CD8-positive, alpha-beta memory T cell (primary cell): ENCODE measurements at regions not wholly inside any gene's neighbourhood (a gene's known extent, or its start where the extent isn't known, plus 50 kb on each side); places are given as distances from the start of the nearest gene placed in this dataset.
A peak's percentile ranks its signal among the peaks of the same experiment; 100 is the strongest.
"Not testable (repeated sequence)": the region's sequence is repeated elsewhere in the genome, so short reads cannot be mapped to it uniquely, and the experiment has no call there.

Experiments used
- CTCF ChIA-PET: fragments of 350-600 bp; sonication (Branson Sonifier 250); formaldehyde crosslinking; loops from one replicate; lab custom pipeline; 2021; ENCODE audit warnings: antibody characterized with exemption; lab: Charles Lee
- POLR2A ChIA-PET: fragments of 350-600 bp; sonication (Branson Sonifier 250); formaldehyde crosslinking; loops from one replicate; lab custom pipeline; 2021; ENCODE audit warnings: antibody characterized with exemption; lab: Charles Lee
- DNase-seq, 5 donors: peaks; one replicate each; pipeline versions ENCODE4 v3.0.0 to v3.0.0-alpha.2; 2020 to 2022; ENCODE audit warnings: mixed read lengths in 1 of 5
- H3K27ac ChIP-seq: one replicate; pipeline ENCODE4 v1.7.0; 2013; ENCODE audit warnings: low read depth, mild to moderate bottlenecking, low read length, moderate library complexity
- H3K27me3 ChIP-seq: 2 replicates; pipeline ENCODE4 v1.7.0; 2013; ENCODE audit warnings: low read length, mild to moderate bottlenecking; ENCODE audit not compliant: insufficient read depth, poor library complexity, severe bottlenecking
- H3K36me3 ChIP-seq: 2 replicates; pipeline ENCODE4 v1.7.0; 2013; ENCODE audit warnings: mild to moderate bottlenecking, low read length, moderate library complexity; ENCODE audit not compliant: insufficient read depth
- H3K4me1 ChIP-seq: 2 replicates; pipeline ENCODE4 v1.7.0; 2013; ENCODE audit warnings: mild to moderate bottlenecking, low read length, moderate library complexity; ENCODE audit not compliant: insufficient read depth
- H3K4me3 ChIP-seq: 2 replicates; pipeline ENCODE4 v1.7.0; 2013; ENCODE audit warnings: mild to moderate bottlenecking, low read length
- H3K9me3 ChIP-seq: 2 replicates; pipeline ENCODE4 v1.7.0; 2013; ENCODE audit warnings: mild to moderate bottlenecking, low read length
- H3K27ac Mint-ChIP-seq, 8 donors: one replicate each; pipeline ENCODE4 v1.8.0; 2020 to 2021; ENCODE audit warnings: mixed read lengths in 8 of 8, mild to moderate bottlenecking in 6 of 8, inconsistent platforms in 3 of 8, moderate library complexity in 3 of 8
- H3K27me3 Mint-ChIP-seq, 2 donors: one replicate each; pipeline ENCODE4 v1.8.0; 2020 to 2021; ENCODE audit warnings: mixed read lengths in 2 of 2, mild to moderate bottlenecking in 1 of 2, moderate library complexity in 1 of 2
- H3K36me3 Mint-ChIP-seq, 3 donors: one replicate each; pipeline ENCODE4 v1.8.0; 2020 to 2021; ENCODE audit warnings: mixed read lengths in 3 of 3, inconsistent platforms in 1 of 3, mild to moderate bottlenecking in 1 of 3
- H3K4me1 Mint-ChIP-seq, 3 donors: one replicate each; pipeline ENCODE4 v1.8.0; 2020 to 2021; ENCODE audit warnings: mixed read lengths in 3 of 3, inconsistent platforms in 1 of 3, mild to moderate bottlenecking in 1 of 3
- H3K4me3 Mint-ChIP-seq, 7 donors: one replicate each; pipeline ENCODE4 v1.8.0; 2020 to 2021; ENCODE audit warnings: mixed read lengths in 7 of 7, mild to moderate bottlenecking in 6 of 7, moderate library complexity in 4 of 7, inconsistent platforms in 2 of 7
- H3K9me3 Mint-ChIP-seq, 5 donors: one replicate each; pipeline ENCODE4 v1.8.0; 2020 to 2022; ENCODE audit warnings: mixed read lengths in 5 of 5, mild to moderate bottlenecking in 3 of 5, moderate library complexity in 2 of 5, inconsistent platforms in 1 of 5

DNA sequence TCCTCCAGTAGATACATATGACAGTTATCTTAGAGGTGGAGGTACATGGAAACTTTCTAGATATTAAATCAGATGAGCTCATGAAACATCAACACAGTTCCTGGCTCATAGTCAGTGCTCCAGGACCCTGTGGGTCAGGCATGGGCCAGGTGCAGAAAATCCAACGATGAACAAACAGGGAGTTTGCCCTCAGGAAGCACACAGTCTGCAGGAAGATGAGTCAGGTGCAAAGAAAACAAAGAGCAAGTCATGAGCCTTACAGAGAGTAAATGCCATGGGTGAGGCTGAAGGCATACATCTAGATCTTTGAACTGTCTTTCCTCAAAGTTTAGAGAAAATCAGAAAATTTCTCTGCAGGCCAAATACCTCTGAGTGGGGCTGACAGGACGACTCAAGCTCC lies 184.2 kb upstream of the TPM1 start:
- Mint-ChIP-seq H3K27ac (peak overlapping the region in 1 of 8 donors; percentile 26), H3K9me3 (peaks cover 0 to 5% (median 2%) of the 10 kb centered on the region in 5 donors), H3K4me1 (peaks cover 13 to 17% (median 15%) of the 10 kb centered on the region in 3 donors), H3K27me3 (peaks cover 12 to 56% of the 10 kb centered on the region in 2 donors), H3K36me3 (peaks cover 0 to 5% (median 0%) of the 10 kb centered on the region in 3 donors), H3K4me3 (no peak overlapping the region)
- ChIA-PET CTCF (no interaction called here), POLR2A (no interaction called here)
- Histone ChIP-seq H3K36me3 (no peaks in the 10 kb centered on the region), H3K27ac (no peak overlapping the region), H3K4me3 (no peak overlapping the region), H3K9me3 (no peaks in the 10 kb centered on the region), H3K27me3 (peaks cover 7% of the 10 kb centered on the region), H3K4me1 (peaks cover 9% of the 10 kb centered on the region)
- DNase-seq, result no peak

GRCh38 chr15:62862717-62863116 lies 179.8 kb upstream of the TPM1 start:
- CTCF ChIA-PET, result no interaction called here
- Histone ChIP-seq H3K27me3 (peaks cover 7% of the 10 kb centered on the region), H3K9me3 (no peaks in the 10 kb centered on the region), H3K4me1 (peaks cover 2% of the 10 kb centered on the region), H3K4me3 (no peak overlapping the region), H3K27ac (no peak overlapping the region), H3K36me3 (no peaks in the 10 kb centered on the region)
- no peak overlapping the region for H3K4me3 Mint-ChIP-seq
- H3K4me1 Mint-ChIP-seq, result peaks cover 3 to 8% (median 6%) of the 10 kb centered on the region in 3 donors
- no peak for DNase-seq
- peaks cover 0 to 5% (median 2%) of the 10 kb centered on the region in 5 donors for H3K9me3 Mint-ChIP-seq
- peaks cover 0 to 5% (median 0%) of the 10 kb centered on the region in 3 donors for H3K36me3 Mint-ChIP-seq
- H3K27ac Mint-ChIP-seq, result no peak overlapping the region
- POLR2A ChIA-PET, result no interaction called here
- peaks cover 12 to 36% of the 10 kb centered on the region in 2 donors for H3K27me3 Mint-ChIP-seq

GRCh38 chr15:62866366-62866765 lies 176.2 kb upstream of the TPM1 start:
- Histone ChIP-seq H3K27ac (no peak overlapping the region), H3K36me3 (no peaks in the 10 kb centered on the region), H3K9me3 (no peaks in the 10 kb centered on the region), H3K27me3 (no peaks in the 10 kb centered on the region), H3K4me1 (no peaks in the 10 kb centered on the region), H3K4me3 (no peak overlapping the region)
- POLR2A ChIA-PET, result no interaction called here
- no peak overlapping the region for H3K27ac Mint-ChIP-seq
- H3K9me3 Mint-ChIP-seq, result peaks cover 0 to 3% (median 0%) of the 10 kb centered on the region in 5 donors
- no peaks in the 10 kb centered on the region for H3K4me1 Mint-ChIP-seq
- CTCF ChIA-PET, result no interaction called here
- no peak for DNase-seq
- peaks cover 0 to 5% (median 0%) of the 10 kb centered on the region in 3 donors for H3K36me3 Mint-ChIP-seq
- H3K27me3 Mint-ChIP-seq, result peaks cover 3 to 10% of the 10 kb centered on the region in 2 donors
- H3K4me3 Mint-ChIP-seq, result no peak overlapping the region

GRCh38 chr15:62867844-62868243 lies 174.7 kb upstream of the TPM1 start:
- CTCF ChIA-PET, result no interaction called here
- H3K36me3 ChIP-seq, result no peaks in the 10 kb centered on the region
- DNase-seq, result no peak
- H3K9me3 Mint-ChIP-seq, result peaks cover 0 to 3% (median 0%) of the 10 kb centered on the region in 5 donors
- H3K27ac ChIP-seq, result no peak overlapping the region
- H3K4me3 ChIP-seq, result no peak overlapping the region
- H3K4me1 ChIP-seq, result no peaks in the 10 kb centered on the region
- H3K27me3 ChIP-seq, result no peaks in the 10 kb centered on the region
- H3K36me3 Mint-ChIP-seq, result no peaks in the 10 kb centered on the region
- no peaks in the 10 kb centered on the region for H3K4me1 Mint-ChIP-seq
- H3K27ac Mint-ChIP-seq, result no peak overlapping the region
- no peak overlapping the region for H3K4me3 Mint-ChIP-seq
- peaks cover 0 to 1% of the 10 kb centered on the region in 2 donors for H3K27me3 Mint-ChIP-seq
- POLR2A ChIA-PET, result no interaction called here
- H3K9me3 ChIP-seq, result no peaks in the 10 kb centered on the region

- no peaks in the 10 kb centered on the region for H3K27me3 Mint-ChIP-seq
- no peaks in the 10 kb centered on the region for H3K9me3 ChIP-seq
- no peaks in the 10 kb centered on the region for H3K36me3 Mint-ChIP-seq
- H3K9me3 Mint-ChIP-seq, result peaks cover 0 to 3% (median 0%) of the 10 kb centered on the region in 5 donors
- no peaks in the 10 kb centered on the region for H3K36me3 ChIP-seq
- H3K4me1 Mint-ChIP-seq, result no peaks in the 10 kb centered on the region
- H3K4me1 ChIP-seq, result no peaks in the 10 kb centered on the region
- H3K27ac Mint-ChIP-seq, result no peak overlapping the region
- no peak overlapping the region for H3K4me3 ChIP-seq
- CTCF ChIA-PET, result no interaction called here
- H3K27ac ChIP-seq, result no peak overlapping the region
- H3K4me3 Mint-ChIP-seq, result no peak overlapping the region
- POLR2A ChIA-PET, result no interaction called here
- H3K27me3 ChIP-seq, result no peaks in the 10 kb centered on the region
- no peak for DNase-seq
Observed at GRCh38 chr15:62868507-62868906, 174.0 kb upstream of the TPM1 start.

DNA sequence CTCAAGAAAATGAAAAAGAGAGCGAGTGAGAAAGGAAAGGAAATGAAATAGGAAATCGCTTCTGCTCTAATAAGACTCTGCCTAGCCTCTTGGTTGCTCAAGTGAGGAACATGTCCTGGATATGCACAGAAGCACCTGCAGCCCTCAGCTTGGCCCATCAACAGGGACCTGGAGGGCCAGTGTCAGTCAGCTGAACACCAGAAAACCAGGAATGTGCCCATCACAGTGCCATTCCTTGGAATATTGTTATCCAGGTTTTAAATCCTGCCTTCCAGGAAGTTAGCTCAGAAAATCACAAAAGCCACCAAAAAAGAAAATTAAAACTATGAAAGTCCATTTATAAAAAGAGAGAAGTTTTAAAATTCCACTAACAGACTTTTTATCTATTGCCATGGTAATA lies 173.4 kb upstream of the TPM1 start:
- ChIA-PET POLR2A (no interaction called here), CTCF (no interaction called here)
- Mint-ChIP-seq H3K4me3 (no peak overlapping the region), H3K9me3 (peaks cover 0 to 3% (median 0%) of the 10 kb centered on the region in 5 donors), H3K27ac (no peak overlapping the region), H3K36me3 (no peaks in the 10 kb centered on the region), H3K4me1 (no peaks in the 10 kb centered on the region), H3K27me3 (no peaks in the 10 kb centered on the region)
- no peaks in the 10 kb centered on the region for H3K27me3 ChIP-seq
- no peak overlapping the region for H3K4me3 ChIP-seq
- H3K9me3 ChIP-seq, result no peaks in the 10 kb centered on the region
- no peak overlapping the region for H3K27ac ChIP-seq
- H3K4me1 ChIP-seq, result no peaks in the 10 kb centered on the region
- H3K36me3 ChIP-seq, result no peaks in the 10 kb centered on the region
- no peak for DNase-seq

DNA sequence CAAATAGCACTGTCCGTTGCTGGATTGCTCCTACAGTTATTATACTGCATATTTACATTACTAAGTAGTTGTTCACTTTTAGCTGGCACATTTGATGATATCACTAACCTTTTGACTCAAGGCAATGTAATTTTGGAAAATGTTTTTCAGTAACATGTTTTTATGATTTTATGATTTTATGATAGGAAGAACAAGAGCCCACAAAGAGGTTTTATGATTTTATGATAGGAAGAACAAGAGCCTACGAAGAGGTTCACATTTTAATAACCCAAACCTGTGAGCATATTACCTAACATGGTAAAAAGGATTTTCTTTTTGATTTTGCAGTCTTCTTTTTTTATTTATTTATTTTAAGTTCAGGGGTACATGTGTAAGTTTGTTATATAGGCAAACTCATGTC lies 172.3 kb upstream of the TPM1 start:
- Mint-ChIP-seq H3K27me3 (no peaks in the 10 kb centered on the region), H3K4me1 (no peaks in the 10 kb centered on the region), H3K36me3 (no peaks in the 10 kb centered on the region), H3K9me3 (peaks cover 0 to 3% (median 0%) of the 10 kb centered on the region in 5 donors), H3K27ac (no peak overlapping the region), H3K4me3 (no peak overlapping the region)
- no peak for DNase-seq
- POLR2A ChIA-PET, result no interaction called here
- Histone ChIP-seq H3K4me3 (no peak overlapping the region), H3K27me3 (no peaks in the 10 kb centered on the region), H3K9me3 (no peaks in the 10 kb centered on the region), H3K36me3 (no peaks in the 10 kb centered on the region), H3K27ac (no peak overlapping the region), H3K4me1 (no peaks in the 10 kb centered on the region)
- CTCF ChIA-PET, result no interaction called here

- H3K27me3 ChIP-seq, H3K27ac Mint-ChIP-seq, H3K4me1 ChIP-seq, H3K27me3 Mint-ChIP-seq, H3K36me3 Mint-ChIP-seq, H3K9me3 Mint-ChIP-seq, H3K4me3 Mint-ChIP-seq, H3K4me1 Mint-ChIP-seq, H3K36me3 ChIP-seq, H3K4me3 ChIP-seq, POLR2A ChIA-PET, DNase-seq, CTCF ChIA-PET, H3K27ac ChIP-seq, H3K9me3 ChIP-seq: not testable (repeated sequence)
Observed at GRCh38 chr15:62870701-62871100, 171.8 kb upstream of the TPM1 start.

DNA sequence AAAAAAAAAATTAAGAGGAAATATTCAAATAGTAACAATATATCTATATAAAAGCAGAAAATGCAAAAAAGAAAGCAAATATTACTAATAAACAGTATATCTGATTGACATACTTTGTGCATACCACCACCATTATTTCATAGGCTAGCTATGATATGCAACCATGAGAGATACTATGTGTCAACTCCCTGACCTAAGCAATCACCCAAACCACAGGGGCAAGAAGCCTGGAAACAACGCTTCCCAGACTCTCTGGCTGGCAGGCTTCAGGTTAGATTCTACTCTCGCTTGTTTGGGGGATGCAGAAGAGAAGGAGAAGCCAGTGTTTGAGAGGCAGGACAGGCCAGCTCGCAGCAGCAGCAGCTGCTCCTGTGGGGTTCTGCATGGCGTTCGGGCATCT lies 169.3 kb upstream of the TPM1 start:
- DNase-seq, result no peak
- no peak overlapping the region for H3K4me3 Mint-ChIP-seq
- H3K36me3 Mint-ChIP-seq, result no peaks in the 10 kb centered on the region
- peaks cover 0 to 3% (median 0%) of the 10 kb centered on the region in 5 donors for H3K9me3 Mint-ChIP-seq
- no peaks in the 10 kb centered on the region for H3K4me1 Mint-ChIP-seq
- no peaks in the 10 kb centered on the region for H3K9me3 ChIP-seq
- ChIA-PET POLR2A (no interaction called here), CTCF (no interaction called here)
- no peaks in the 10 kb centered on the region for H3K36me3 ChIP-seq
- H3K27me3 ChIP-seq, result no peaks in the 10 kb centered on the region
- peaks cover 5 to 7% of the 10 kb centered on the region in 2 donors for H3K27me3 Mint-ChIP-seq
- no peak overlapping the region for H3K27ac Mint-ChIP-seq
- no peak overlapping the region for H3K27ac ChIP-seq
- no peaks in the 10 kb centered on the region for H3K4me1 ChIP-seq
- no peak overlapping the region for H3K4me3 ChIP-seq
